CD4-positive, alpha-beta T cell treated with Interleukin-17A for 4 hours (primary cell): ENCODE measurements at regions not wholly inside any gene's neighbourhood (a gene's known extent, or its start where the extent isn't known, plus 50 kb on each side); places are given as distances from the start of the nearest gene placed in this dataset.
A peak's percentile ranks its signal among the peaks of the same experiment; 100 is the strongest.

ENCODE experiments used
- DNase-seq: peaks from one replicate; pipeline ENCODE4 v3.0.0-alpha.2; 2020; ENCODE audit warnings: mixed read lengths

DNA sequence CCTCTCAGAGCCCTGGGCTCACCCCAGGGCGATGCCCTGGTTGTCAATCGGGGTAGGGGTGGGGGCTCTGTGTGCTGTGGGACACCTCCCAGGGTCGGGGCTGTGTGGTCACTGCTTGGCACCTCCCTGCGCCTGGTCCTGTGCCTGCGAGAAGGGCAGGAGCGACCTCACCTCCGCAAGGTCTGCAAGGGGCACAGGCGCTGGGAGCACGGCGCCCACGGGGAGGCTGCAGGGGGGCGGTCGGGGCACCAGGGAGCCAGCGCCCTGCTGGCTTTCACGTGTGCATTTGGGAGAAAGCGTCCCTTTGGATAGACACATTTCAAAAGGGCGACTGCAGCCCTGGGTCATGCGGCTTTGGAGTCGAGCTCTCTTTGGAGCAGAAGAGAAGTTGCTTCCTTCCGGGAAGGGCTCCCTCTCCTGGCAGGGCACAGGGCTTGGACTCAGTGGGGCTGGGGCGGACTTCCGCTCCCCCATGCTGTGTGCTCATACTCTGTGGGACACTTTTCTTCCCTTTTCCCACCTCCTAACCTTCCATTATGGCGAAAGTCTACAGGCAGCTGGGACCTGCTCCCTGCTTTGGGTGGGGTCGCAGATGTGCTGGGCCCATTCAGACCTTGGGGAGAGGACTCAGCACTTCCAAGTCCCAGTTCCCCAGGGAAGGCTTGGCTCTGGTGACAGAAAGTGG is 52.9 kb upstream of the SLC28A3 start:
- no peak for DNase-seq

DNA sequence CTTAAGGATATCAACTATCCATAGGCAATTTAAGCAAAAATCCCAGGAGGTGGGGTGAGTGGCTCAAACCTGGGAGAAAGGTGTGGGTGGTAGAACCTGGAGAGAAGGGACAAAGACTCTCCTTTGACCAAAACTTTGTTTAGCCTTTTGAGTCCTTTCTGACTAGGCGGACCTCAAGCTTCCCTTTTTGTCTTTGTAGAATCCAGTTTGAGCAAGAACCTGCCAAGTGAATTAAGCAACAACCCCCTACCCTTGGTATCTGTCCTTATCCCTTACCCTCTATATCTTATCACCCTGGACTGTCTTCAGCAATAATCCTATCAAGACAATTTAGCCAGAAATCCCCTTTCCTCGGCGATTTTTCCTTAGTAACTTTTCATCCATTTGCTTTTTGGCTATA is 53.5 kb upstream of the SLC28A3 start:
- no peak for DNase-seq

DNA sequence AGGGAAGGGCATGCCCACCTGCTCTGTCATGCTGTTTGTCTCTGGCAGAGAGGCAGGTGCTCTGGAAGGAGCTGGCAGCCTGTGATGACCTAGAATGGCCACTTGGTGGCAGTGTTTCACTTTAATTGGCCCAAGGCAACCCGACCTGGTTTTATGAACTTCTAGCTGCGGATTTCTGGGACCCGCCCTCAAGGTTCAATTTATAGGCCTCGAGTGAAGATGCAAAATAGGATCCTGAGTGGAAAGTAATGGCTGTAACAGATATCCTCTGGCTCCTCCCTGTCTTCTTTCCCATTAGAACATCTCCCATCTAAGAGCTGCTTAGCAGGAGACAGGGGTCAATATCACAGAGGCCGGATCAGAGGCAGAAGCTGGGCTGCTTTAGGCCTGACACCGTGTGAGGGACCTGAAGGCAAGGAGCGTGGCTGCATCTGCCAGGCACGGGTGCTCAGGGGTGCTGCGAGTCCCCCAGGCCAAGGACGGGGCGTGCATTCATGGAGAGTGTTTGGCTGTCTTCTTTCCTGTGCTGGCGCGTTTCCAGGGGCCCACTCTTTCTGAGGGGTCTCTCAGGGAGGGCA is 56.7 kb upstream of the SLC28A3 start:
- peak; percentile 64 for DNase-seq

DNA sequence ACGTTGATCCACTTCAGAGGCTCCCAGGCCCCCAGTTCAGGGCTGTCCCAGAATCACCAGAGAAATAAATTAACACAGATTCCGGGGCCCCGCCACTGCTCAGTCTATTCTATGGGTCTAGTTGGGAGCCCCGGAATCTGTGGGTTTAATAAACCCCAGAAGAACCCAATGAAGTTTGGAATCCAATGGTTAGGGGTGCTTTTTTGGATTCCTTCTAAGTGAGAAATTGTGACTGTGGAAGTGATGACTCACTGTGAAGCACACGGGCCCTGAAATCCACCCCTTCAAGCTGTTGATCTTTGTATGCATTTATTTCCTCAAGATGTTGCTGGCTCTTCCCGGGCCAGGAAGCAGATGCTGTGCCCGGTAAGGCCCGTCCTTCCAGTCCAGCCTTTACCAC is 57.3 kb upstream of the SLC28A3 start:
- no peak for DNase-seq

DNA sequence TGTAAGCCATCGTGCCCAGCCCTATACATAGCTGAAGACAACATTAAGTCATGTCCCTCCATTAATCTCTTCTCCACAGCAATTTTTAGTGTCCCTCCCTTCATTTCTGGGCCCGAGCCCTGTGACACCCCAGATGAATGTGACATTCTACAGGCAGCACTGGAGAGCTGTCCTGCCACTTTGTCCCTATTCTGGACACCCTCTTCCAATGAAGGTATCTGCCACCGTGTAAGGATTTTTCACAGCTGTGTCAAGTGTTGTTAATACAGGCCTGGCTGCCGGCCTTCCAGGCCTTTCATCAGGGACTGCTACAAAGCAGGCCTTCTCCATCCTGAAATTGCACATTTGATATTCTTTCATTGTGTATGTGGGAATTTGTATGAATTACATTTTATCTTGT is 62.0 kb upstream of the SLC28A3 start:
- no peak for DNase-seq

DNA sequence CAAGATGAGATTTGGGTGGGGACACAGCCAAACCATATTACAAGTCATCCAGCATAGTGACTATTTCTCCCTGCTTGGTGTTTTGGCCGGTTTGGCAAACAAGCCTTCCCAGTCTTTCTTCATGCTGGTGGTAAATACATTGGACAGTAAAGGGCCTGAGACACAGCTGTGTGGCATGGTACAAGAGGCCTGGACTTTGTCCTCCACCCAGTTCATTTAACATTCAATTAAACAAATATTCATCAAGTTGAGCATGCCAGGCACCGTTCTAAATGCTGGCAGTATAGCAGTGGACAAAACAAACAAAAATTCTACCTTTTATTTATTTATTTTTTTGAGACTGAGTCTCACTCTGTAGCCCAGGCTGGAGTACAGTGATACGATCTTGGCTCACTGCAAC is 62.7 kb upstream of the SLC28A3 start:
- no peak for DNase-seq

DNA sequence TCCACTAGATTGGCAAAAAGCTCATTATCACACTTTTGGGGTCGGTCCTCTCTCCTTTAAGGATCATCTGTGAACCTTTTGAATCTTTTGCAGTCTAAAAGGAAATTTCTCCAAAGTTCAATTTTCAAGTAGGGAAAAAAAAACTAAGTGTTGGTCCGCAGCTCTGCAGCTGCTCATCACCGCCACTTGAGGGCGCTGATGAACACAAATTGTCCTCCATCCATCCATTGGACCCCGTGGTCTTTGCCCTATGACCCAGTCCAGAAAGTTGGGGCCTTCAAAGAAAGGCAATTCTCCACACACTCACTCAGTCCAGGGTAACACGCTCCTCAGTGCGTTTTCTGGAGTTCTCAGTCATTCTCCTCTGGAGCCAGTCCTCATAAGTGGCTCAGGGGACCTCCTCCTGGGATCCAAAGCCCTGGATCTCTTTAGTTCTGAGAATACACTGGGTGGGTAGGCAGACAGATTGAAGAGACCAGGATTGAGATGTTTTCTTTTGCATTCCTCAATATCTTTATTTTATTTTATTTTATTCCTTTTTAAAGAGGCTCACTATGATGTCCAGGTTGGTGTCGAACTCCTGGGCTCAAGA is 63.6 kb upstream of the SLC28A3 start:
- DNase-seq: no peak

DNA sequence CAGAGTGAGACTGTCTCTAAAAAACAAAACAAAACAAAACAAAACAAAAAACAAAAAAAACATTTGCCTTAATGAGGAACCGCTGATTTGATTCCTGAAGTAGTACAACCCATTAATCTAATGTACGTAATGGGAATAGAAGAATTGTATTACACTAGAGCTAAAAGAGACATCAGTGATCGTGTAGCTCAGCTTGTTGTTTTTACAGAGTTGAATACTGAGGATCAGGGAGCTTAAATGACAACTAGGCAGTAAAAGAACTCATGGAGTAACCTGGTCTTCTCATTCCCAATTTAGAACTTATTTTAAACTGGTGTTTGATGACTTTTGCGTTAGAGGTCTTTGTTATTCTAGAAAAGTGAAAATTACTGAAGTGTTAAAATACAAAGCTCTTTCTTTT is 65.1 kb upstream of the SLC28A3 start:
- no peak for DNase-seq

DNA sequence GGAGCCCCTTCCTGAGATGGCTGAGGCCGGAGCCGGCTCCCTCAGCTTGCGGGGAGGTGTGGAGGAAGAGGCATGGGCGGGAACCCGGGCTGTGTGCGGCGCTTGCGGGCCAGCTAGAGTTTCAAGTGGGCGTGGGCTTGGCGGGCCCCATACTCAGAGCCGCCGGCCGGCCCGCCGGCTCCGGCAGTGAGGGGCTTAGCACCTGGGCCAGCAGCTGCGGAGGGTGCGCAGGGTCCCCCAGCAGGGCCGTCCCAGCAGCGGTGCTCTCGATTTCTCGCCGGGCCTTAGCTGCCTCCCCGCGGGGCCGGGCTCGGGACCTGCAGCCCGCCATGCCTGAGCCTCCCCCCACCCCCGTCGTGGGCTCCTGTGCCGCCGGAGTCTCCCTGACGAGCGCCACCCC is 67.9 kb upstream of the SLC28A3 start:
- DNase-seq: no peak

DNA sequence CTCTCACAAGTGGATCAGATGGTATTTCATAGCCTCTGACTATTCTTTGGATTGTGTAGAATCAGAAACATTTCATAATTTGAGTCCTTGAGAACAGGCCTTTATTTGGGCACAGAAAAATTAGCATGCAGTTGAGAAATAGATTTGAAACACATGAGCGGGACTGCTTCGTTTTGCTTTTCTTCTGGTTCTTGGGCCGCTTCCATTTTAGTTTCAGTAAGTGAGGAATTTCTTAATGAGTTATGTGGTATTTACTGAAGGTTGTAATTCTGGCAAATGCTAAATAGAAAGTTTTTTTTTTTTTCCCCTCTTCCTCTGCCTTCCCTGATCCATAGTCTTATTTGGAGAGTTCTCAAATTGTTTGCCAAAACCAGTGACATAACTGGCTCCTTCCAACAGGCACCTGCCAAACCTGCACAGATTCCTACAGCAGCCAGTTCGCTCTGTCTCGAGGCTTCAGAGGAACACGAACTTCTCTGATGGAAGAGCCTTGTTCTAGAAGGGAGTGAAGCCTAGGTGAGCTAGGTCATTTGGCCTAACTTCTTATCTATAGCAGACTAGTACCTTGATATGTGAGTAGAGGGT is 71.2 kb upstream of the SLC28A3 start:
- DNase-seq: no peak

DNA sequence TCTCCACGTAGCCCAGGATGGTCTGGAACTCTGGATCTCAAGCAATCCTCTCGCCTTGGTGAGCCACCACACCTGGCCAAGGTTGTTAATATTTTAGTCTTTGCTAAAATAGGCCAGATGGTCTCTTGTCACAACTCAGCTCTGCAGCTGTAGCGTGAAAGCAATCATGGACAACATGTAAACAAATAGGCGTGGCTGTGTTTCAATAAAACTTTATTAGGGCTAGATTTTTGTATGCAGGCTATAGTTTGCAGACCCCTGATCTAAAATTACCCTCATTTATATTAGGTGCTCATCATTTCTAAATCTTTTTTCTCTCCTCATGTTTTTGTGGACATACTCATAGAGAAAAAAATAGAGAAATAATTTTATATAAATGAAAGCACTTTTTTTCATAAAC is 72.1 kb upstream of the SLC28A3 start:
- no peak for DNase-seq

DNA sequence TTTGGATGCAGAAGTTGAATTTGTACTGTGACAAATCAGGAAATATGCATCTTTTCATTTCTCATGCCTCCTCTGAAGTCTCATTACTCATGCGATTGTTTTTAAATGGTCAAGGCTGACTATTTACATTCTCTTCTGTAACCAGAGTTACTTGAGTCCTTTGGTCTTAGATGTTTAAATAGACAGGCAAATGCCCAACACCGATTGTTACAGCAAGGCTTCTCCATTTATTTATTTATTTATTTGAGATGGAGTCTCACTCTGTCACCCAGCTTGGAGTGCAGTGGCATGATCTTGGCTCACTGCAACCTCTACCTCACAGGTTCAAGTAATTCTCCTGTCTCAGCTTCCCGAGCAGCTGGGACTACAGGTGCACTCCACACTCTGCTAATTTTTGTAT is 72.7 kb upstream of the SLC28A3 start:
- DNase-seq: no peak

DNA sequence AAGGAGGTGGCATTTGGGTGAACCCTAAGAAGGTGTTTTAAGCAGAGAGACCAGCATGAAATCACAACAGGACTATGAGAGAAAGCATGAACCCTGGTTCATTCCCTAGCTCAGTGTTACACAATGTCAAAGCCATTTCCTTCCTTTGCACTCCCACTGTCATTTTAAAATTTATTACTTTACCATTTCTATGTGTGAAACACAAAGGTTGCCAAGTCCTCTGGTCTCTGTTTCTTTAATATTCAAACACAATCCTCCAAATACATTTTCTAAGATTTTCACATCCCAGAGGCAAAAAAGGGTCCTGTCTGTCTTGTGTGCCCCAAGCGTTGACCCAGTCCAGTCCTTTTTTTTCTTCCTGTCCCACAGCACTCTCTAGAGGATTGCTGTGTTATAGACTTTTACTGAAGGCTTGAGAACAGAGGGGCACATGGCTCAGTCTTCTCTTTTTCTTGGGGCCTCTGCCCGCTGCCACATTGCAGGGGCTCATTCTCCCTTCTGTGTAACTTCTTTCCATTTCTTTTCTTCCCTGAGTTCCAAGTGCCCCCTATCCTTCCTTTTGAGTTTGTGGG is 78.6 kb upstream of the SLC28A3 start:
- no peak for DNase-seq

DNA sequence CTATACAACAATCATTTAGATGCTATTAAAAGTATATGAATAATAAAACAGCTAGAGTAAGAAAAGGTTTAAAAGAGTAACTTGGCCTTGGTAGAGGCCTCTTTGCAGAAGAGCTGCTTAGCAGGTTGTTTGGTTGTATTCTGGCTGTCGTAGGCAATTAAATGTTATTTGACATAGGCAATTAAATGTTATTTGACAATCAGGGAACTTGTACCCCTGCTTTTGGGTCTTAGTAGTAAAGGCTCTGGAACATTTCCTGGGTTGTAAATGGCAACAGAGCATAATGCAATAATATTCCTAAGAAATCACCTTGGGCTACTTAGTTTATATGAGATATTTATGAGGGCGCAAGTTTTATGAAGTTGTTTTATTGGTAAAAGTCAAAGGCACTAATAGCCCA is 84.4 kb upstream of the SLC28A3 start:
- no peak for DNase-seq

DNA sequence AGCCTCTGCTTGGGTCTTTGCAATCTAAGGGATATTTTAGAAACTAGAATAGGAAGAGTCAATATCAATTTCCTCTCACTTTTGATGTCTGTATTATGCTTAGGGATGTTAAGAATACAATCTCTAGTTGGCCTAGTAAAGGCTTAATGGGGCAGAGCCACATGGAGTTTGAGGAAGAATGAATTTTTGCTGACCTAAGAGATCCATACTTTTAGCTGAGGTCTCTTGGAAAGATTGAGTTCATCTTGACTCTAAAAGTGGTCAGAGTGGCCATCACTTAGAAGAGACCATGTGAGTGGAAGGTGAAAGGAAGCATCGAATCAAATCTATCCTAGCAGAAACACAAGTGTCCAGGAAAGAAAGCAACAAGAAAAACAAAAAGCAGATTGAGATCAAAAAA is 92.2 kb upstream of the SLC28A3 start:
- DNase-seq: no peak

DNA sequence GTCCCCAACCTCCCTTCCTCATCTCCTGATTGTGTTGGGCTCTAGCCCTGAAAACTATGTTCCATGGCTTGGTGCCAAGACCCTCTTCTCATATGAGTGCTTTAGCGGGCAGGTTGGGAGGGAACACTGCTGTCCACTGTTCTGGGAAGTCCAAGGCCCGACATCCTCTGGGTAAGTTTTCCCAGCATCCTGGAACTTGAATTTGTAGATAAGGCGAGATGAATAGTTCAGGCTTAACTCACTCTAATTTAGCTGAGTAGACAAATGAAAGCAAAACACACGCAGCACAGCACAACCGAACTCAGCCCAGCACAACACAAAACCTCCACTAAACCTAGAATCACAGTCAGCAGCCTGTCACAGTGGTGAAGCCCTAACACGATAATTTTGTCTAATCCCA is 95.3 kb upstream of the SLC28A3 start:
- DNase-seq: no peak

DNA sequence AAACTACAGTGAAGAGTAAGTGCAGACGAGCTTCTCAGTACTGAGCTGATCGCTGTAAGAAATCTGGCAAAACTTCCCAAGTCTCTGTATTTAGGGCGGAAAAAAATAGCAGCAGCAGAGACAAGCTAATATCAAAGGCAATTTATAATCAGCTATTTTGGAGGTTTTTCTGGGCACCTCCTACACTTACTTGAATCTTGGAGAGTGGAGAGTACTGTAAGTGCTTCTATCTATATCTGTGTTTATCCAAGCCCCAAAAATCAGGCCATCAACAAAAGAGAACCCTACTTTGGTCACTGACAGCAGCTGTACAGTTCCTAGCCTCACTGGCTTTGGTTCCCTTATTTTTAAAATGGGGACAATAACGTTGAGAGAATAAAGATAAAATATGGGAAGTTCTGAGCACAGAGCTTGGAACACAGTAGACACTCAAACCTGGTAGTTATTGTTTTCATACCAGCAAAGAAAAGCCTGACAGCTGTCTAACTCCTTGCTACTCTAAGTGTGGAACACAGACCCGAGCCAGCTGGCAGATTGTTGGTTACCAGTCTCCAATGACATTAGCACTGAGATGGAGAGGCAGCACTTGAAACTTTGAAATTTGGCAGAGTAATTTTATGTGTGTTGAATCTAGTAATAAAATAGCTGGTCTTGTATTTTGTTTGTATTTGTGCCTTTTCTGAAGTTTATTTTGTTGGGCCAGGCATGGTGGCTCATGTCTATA is 96.0 kb upstream of the SLC28A3 start:
- no peak for DNase-seq

DNA sequence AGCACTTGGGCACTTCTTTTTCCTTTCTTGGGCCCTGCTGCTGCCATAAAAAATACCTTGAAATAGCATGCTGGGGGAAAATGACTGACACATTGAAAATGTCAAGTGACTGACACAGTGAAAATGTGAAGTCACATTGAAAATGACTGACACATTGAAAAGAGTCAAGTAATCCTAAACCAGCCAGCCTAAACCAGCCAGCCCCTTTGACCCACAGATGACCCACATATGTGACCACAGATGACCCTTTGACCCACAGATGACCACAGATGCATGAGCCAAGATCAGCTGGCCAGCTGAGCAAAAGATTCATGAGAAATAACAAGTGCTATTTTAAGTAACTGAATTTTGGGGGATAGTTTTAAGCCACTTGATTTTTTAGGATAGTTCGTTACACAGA is 97.8 kb upstream of the SLC28A3 start:
- DNase-seq: no peak

DNA sequence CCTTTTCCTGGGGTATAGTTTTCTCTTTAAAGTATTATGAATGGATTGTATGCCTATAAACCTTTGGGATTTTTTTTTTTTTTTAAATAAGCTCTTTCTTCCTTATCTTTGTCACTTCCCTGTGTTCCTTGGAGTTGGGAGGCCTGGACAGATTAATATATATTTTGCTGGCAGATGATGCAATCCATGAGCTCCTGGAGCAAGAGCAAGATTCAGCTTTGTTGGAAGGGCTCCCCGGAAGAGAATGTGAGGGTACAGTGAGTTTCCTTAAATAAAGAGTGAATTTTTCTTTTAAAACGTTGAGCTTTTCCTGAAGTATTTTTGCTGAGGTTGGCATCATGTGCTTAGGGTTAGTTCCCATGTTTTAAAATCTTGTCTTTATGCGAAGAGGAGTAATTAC is 98.7 kb upstream of the SLC28A3 start:
- DNase-seq: no peak

DNA sequence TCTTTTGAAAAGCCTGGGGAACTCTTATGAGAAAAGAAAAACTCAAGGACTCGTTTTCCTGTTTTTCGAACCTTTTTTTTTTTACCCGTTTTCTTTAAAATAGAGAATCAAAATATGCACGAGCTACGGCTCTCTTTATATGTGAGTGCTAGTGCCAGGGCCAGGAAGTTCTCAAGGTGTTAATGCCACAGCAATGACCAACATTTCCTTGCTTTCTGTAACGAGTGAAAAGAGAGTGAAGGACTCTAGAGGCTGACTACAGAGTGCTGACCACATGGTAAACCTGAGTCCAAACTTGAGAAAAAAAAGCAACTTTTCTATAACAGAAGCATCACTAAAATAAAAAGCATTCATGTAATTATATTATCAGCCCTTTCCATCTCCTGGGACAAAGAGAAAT is 102.2 kb upstream of the SLC28A3 start:
- no peak for DNase-seq

DNA sequence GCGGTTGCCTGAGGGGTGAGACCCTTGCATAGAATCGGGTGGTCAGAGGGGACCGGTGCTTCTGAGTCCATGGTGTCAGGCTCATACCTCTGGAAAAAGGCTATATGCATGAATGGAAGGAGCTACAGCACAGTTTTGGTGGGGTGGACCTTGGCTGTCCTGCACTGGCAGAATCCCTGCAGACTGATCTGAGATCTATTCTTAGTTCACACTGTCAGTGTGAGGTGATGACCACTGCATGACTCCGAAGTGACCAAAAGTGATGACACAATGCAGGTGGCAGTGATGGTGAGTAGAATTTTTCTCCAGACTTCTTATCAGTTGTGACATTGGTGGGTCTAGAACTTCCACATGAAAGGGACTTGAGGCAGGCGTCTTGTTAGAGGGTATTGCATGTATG is 105.2 kb upstream of the SLC28A3 start:
- no peak for DNase-seq

DNA sequence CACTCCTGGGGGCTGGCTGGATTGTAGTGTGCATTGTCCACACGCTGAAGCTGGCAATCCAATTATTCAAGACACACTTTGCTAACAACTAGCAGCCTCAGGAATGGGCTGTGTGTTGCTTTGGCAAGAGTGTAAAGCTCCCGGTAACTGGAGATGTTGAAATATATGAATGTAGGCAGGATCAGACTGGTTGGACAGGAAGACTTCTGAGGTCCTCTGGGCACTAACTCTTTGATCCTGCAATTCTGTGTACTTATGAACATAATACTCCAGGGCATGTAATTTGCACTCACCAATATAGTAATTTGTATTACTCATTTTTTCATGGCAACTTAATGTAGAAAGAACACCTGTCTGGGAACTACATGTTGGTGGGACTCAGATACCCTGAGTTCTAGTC is 106.7 kb upstream of the SLC28A3 start:
- DNase-seq: no peak

DNA sequence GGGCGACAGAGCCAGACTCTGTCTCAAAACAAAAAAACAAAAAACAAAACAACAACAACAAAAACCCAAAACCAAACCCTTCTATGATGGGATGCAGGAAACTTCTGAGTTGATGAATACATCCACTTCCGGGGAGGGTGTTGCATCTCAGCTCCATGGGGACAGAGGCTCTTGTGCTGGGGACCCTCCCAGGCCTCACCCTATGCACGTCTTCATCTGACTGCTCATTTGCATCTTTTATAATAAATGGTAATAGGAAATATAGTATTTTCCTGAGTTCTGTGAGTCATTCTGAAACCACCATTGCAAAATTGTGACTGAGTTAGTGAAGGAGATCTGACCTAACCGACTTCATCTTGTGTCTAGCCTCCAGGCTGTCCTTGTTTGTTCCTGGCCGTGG is 109.5 kb upstream of the SLC28A3 start:
- DNase-seq: no peak

DNA sequence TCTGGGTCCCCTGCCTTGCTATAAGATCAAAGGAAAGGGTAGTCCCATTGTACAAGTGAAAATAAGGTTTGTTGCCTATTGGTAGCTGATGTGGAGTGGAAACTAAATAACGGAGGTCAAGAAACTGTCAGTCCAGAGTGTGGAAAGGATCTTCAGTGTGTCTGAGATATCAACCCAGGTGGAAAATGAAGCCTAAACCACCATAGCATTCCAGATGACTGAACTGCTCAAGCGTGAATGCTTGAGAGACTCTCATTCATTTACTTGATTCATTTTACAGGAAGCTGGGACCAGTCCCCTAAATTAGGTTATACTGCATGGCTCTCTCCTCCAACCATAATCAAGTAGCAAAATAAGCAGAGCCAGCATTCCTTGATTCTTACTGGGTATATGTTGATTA is 116.0 kb upstream of the SLC28A3 start:
- DNase-seq: no peak
